ENCODE measurements at regions not wholly inside any gene's neighbourhood (a gene's known extent, or its start where the extent isn't known, plus 50 kb on each side); places are given as distances from the start of the nearest gene placed in this dataset.

GRCh38 chr16:50947826-50948225 is 203.2 kb downstream of the SALL1 start:
- H3F3A ChIP-seq (ENCODE audit: insufficient read depth, low read length) = no peaks in the 10 kb centered on the region
- no peak for DNase-seq
- no peak overlapping the region for H3K4me3 ChIP-seq (ENCODE audit: low read length)
- no peaks in the 10 kb centered on the region for H3K27me3 ChIP-seq (replicated peaks; ENCODE audit: insufficient read depth, low read length)
- H3K36me3 ChIP-seq (replicated peaks; ENCODE audit: insufficient read depth, low read length) = no peaks in the 10 kb centered on the region
- H3K27ac ChIP-seq (ENCODE audit: low read length) = no peak overlapping the region
- no peaks in the 10 kb centered on the region for H4K20me1 ChIP-seq (ENCODE audit: insufficient read depth, low read length)
- H3K4me2 ChIP-seq (ENCODE audit: low read depth, low read length) = no peak overlapping the region
- no peaks in the 10 kb centered on the region for H3K9me3 ChIP-seq (replicated peaks; ENCODE audit: insufficient read depth, low read length)
- H3K9ac ChIP-seq (ENCODE audit: low read length) = no peak overlapping the region
- H3K4me1 ChIP-seq (ENCODE audit: low read length) = no peaks in the 10 kb centered on the region
- no peaks in the 10 kb centered on the region for H3K9me2 ChIP-seq (replicated peaks; ENCODE audit: insufficient read depth, low read length)
- no peak overlapping the region for H2AFZ ChIP-seq (ENCODE audit: low read length)
- TF ChIP-seq CTCF (IDR thresholded peaks at IDR 0.05; ENCODE audit: low read length) = no peak
- TF ChIP-seq EZH2 (optimal IDR thresholded peaks at IDR 0.05; ENCODE audit: low read depth, low read length) = no peak
- TF ChIP-seq EZH2phosphoT487 (IDR thresholded peaks at IDR 0.05; ENCODE audit: low read length) = no peak
- H3K79me2 ChIP-seq (ENCODE audit: low read length) = no peaks in the 10 kb centered on the region

DNA sequence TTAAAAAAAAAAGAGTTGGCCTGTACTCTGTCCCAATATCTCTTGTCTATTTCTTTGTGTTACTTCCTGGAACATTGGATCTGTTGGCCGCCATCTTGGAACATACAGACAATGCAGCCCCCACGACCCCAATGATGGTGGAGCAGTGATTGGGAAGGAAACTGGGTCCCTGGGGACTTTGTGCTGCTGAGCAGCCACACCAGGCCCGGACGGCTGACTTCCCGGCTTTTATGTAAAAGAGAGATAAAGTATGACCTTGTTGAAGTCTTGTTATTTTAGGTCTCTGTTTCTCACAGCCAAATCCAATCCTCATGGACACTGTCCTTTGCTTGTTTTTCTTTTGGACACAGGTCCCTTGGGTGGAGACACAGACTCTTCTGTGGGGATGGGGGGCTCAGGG is 204.5 kb downstream of the SALL1 start:
- no peak overlapping the region for H3K9ac ChIP-seq (ENCODE audit: low read length)
- H3K4me2 ChIP-seq (ENCODE audit: low read depth, low read length) = no peak overlapping the region
- no peaks in the 10 kb centered on the region for H3F3A ChIP-seq (ENCODE audit: insufficient read depth, low read length)
- no peaks in the 10 kb centered on the region for H3K36me3 ChIP-seq (replicated peaks; ENCODE audit: insufficient read depth, low read length)
- no peaks in the 10 kb centered on the region for H3K9me3 ChIP-seq (replicated peaks; ENCODE audit: insufficient read depth, low read length)
- no peaks in the 10 kb centered on the region for H3K9me2 ChIP-seq (replicated peaks; ENCODE audit: insufficient read depth, low read length)
- H3K27me3 ChIP-seq (replicated peaks; ENCODE audit: insufficient read depth, low read length) = no peaks in the 10 kb centered on the region
- H3K4me1 ChIP-seq (ENCODE audit: low read length) = no peaks in the 10 kb centered on the region
- H2AFZ ChIP-seq (ENCODE audit: low read length) = no peak overlapping the region
- H3K27ac ChIP-seq (ENCODE audit: low read length) = no peak overlapping the region
- no peak overlapping the region for H3K4me3 ChIP-seq (ENCODE audit: low read length)
- H4K20me1 ChIP-seq (ENCODE audit: insufficient read depth, low read length) = no peaks in the 10 kb centered on the region
- DNase-seq = no peak
- H3K79me2 ChIP-seq (ENCODE audit: low read length) = no peaks in the 10 kb centered on the region
- no peak for TF ChIP-seq EZH2phosphoT487 (IDR thresholded peaks at IDR 0.05; ENCODE audit: low read length)
- no peak for TF ChIP-seq CTCF (IDR thresholded peaks at IDR 0.05; ENCODE audit: low read length)
- no peak for TF ChIP-seq EZH2 (optimal IDR thresholded peaks at IDR 0.05; ENCODE audit: low read depth, low read length)

- Histone ChIP-seq H3K36me3 (replicated peaks; ENCODE audit: insufficient read depth, low read length) (no peaks in the 10 kb centered on the region), H3F3A (ENCODE audit: insufficient read depth, low read length) (no peaks in the 10 kb centered on the region), H3K79me2 (ENCODE audit: low read length) (no peaks in the 10 kb centered on the region), H3K9me3 (replicated peaks; ENCODE audit: insufficient read depth, low read length) (no peaks in the 10 kb centered on the region), H3K4me2 (ENCODE audit: low read depth, low read length) (no peak overlapping the region), H3K9ac (ENCODE audit: low read length) (no peak overlapping the region), H3K27ac (ENCODE audit: low read length) (no peak overlapping the region), H4K20me1 (ENCODE audit: insufficient read depth, low read length) (no peaks in the 10 kb centered on the region), H2AFZ (ENCODE audit: low read length) (no peak overlapping the region), H3K9me2 (replicated peaks; ENCODE audit: insufficient read depth, low read length) (no peaks in the 10 kb centered on the region), H3K4me1 (ENCODE audit: low read length) (no peaks in the 10 kb centered on the region), H3K4me3 (ENCODE audit: low read length) (no peak overlapping the region), H3K27me3 (replicated peaks; ENCODE audit: insufficient read depth, low read length) (no peaks in the 10 kb centered on the region)
- DNase-seq = no peak
- no peak for TF ChIP-seq CTCF (IDR thresholded peaks at IDR 0.05; ENCODE audit: low read length)
- TF ChIP-seq EZH2 (optimal IDR thresholded peaks at IDR 0.05; ENCODE audit: low read depth, low read length) = no peak
- TF ChIP-seq EZH2phosphoT487 (IDR thresholded peaks at IDR 0.05; ENCODE audit: low read length) = no peak
Observed at GRCh38 chr16:50946098-50946497, 204.2 kb downstream of the CYLD start.

Data from MM.1S (cell line).